HG02763 (cell line): ENCODE measurements at regions not wholly inside any gene's neighbourhood (a gene's known extent, or its start where the extent isn't known, plus 50 kb on each side); places are given as distances from the start of the nearest gene placed in this dataset.

ENCODE experiments used
- ATAC-seq: cut with Tn5 transposase; IDR thresholded peaks from one replicate; pipeline ENCODE4 v1.9.1; 2021; ENCODE audit warnings: mild to moderate bottlenecking, moderate library complexity; ENCODE audit not compliant: unreplicated experiment

- ATAC-seq: no peak
Measured at GRCh38 chr12:92539976-92540781, 162.6 kb upstream of the PLEKHG7 start.

DNA sequence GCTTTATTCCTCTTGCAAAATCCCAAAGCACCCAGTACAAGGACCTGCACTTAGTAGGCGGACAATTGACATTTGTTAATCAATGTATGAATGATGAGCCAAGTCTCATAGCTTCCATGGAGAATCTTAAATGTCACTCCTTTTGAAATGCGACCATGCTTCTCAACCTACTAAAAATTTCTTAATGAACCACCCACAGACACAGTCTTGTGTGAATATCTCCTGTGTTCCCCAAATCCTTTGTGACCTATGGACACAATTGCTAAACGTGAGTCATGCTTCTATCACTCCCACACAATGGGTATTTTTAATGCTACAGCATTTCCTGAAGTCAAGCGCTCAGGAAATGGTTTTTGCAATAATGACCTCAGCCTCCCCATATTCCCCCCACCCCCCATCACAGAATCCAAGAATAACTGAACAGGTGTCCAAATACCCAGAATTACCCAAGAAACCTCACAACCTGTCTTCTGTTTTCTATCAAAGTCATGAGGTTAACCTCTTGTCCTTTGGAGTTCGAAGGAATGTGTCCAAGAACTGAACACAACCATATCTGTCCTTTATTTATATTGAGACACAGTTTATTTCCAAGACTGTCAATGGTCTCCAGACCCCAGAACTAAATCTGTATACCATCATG is 163.6 kb upstream of the PLEKHG7 start:
- peak; percentile 48 for ATAC-seq

- ATAC-seq: no peak
Measured at GRCh38 chr12:92537290-92537960, 165.4 kb upstream of the PLEKHG7 start.

DNA sequence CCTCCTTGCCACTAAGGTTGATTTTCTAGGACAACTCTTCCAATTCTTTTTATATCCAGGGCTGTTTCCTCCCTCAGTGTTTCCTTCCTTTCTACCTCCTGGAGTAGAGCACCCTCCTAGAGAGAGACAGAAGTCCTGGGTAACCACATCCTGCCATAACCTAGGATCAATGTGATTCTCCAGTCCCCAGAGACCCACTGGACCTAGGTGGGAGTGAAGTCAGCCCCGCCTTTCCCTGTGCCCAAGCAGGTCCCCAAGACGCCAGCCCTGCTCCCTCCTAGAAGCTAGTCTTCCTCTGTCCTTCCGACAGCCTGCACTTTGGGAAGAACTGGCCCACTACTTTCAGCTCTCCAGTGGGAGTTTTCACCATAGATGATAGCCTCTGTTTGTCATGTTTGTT is 166.8 kb upstream of the PLEKHG7 start:
- no peak for ATAC-seq

DNA sequence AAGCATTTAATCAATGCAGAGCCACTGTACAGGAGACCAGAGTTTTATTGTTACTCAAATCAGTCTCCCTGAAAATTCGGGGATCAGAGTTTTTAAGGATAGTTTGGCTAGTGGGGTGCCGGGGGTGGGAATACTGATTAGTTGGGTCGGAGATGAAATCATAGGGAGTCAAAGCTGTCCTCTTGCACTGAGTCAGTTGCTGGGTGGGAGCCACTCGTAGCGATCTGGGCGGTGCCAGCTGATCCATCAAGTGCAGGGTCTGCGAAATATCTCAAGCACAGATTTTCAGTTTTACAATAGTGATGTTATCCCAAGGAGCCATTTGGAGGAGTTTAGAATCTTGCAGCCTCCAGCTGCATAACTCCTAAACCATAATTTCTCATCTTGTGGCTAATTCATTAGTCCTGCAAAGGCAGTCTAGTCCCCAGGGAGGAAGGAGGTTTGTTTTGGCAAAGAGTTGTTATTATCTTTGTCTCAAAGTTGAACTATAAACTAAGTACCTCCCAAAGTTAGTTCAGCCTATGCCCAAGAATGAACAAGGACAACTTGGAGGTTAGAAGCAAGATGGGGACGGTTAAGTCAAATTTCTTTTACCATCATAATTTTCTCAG is 169.4 kb upstream of the PLEKHG7 start:
- no peak for ATAC-seq

DNA sequence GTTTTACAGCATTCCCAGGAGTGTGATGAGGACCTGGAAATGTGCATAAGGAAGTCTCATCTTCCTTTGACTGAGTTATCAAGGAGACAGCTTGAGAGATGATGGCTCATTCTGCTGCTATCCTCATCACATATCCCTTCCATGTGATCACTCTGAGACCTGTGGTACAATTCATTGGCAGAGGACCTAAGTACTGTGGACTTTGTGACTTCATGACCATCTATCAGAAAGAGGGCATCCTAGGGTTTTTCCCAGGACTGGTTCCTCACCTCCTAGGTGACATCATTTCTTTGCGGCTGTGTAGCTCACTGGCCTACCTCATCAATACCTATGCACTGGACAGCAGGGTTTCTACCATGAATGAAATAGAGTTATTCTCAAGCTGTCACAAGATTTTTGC is 172.1 kb upstream of the PLEKHG7 start:
- no peak for ATAC-seq

DNA sequence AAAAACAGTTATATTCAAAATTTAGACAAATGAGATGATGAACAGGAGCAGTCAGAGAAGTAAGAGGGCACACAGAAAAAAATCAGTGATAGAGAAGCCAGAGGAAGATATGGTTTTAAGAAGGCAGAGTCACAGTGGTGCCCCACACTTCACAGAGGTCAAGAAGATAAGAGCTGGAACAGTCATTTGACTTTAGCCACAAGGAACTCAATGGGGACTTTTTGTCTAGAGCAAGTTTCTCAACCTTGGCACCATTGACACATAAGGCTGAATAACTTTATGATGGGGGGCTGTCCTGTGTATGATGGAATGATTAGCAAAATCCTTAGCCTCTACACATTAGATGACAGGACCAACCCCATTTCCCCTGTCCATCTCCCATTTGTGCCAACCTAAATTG is 172.8 kb upstream of the PLEKHG7 start:
- no peak for ATAC-seq

- no peak for ATAC-seq
Measured at GRCh38 chr12:92528586-92528985, 174.2 kb upstream of the PLEKHG7 start.

DNA sequence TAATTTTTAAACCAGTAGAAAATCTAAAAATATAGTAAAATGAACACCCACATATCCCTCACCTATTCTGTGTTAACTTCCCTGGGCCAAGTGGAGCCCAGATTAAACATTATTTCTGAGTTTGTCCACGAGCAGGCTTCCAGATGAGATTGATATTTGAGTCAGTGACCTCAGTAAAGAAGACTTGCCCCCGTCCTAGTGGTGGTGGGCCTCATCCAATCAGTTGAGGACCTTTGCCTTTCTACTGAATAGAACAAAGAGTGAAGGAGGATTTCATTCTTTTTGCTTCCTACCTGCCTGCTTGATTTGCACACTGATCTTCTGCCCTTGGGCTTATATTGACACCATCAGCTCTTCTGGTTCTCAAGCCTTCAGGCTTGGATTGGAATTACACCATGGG is 174.7 kb upstream of the PLEKHG7 start:
- ATAC-seq: no peak

DNA sequence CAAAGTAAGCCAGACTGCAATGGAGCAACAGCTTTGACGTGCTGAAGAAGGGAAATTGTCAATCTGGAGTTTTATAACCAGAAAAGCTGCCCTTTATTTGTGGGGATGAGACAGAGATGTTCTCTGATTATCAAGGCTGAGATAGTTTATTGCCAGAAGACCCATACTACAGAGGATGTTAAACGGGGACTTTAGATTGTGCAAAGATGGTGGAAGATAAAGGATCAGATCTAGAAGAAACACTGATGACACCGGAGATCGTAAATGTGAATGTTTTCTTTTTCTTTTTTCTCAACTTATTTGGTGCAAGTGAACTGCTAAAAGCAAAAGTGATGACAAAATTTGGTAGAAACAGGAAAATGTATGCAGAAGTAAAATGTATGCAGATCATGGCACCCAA is 178.3 kb upstream of the PLEKHG7 start:
- ATAC-seq: no peak

DNA sequence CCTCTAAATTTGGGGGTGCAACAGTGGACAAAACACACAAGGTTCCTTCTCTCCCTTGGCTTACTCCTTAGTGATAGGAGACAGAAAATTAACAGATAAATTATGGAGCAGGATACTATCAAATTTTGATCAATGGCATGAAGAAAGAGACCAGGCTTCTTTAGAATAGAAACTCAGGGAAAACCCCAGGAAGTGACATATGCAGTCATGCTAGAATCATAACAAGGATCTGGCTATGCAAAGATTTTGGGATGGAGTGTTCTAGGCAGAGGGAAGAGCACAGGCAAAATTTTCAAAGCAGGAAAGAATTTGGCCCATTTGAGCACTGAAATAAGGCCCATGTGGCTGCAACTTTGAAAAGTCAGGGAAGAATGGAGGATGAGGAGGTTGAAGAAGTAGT is 182.3 kb upstream of the PLEKHG7 start:
- ATAC-seq: no peak

GRCh38 chr12:92519284-92519683 is 183.5 kb upstream of the PLEKHG7 start:
- no peak for ATAC-seq

DNA sequence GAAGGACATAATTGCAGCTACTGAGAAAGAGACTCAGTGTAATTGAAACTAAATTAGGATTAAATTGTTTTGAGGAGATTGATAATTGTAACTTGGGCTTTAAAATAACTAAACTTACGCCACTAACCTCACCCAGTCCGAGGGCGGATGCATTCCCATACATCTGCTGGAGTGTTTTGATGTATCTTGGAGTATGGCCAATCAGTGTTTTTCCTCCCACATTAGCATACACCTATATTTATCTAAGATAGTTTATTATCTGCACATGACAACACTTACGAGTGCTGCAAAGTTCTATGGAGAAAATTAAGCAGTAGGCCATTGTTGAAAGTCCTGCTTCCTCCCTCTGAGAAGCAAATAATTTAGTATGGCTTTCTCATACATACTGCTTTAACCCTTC is 184.7 kb upstream of the PLEKHG7 start:
- no peak for ATAC-seq

- no peak for ATAC-seq
Measured at GRCh38 chr12:92516277-92516600, 186.6 kb upstream of the PLEKHG7 start.

DNA sequence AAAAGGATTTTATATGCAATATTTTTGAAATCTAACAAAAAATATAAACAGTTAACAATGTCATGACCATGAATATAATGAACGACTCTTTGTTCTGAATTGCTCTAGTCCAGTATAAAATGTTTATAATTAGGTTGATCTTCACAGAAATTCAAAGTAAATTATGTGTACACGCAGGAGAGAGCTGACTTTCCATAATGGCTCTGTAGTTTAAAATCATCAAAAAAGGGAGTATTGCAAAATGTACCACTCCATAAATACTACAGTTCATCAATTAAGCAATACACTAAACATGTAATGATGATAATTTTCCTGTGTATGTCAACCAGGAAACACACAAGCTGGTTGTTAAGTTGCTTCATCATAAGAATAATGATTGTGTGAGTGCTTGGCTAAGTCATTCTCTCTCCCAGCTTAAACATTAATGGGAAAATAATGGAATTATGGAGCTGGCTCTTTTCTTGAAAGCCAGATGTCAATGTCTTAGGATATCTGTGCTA is 189.5 kb upstream of the PLEKHG7 start:
- ATAC-seq: no peak

- ATAC-seq: no peak
Measured at GRCh38 chr12:92511786-92512185, 191.0 kb upstream of the PLEKHG7 start.

- no peak for ATAC-seq
Measured at GRCh38 chr12:92509156-92509738, 193.5 kb upstream of the PLEKHG7 start.

DNA sequence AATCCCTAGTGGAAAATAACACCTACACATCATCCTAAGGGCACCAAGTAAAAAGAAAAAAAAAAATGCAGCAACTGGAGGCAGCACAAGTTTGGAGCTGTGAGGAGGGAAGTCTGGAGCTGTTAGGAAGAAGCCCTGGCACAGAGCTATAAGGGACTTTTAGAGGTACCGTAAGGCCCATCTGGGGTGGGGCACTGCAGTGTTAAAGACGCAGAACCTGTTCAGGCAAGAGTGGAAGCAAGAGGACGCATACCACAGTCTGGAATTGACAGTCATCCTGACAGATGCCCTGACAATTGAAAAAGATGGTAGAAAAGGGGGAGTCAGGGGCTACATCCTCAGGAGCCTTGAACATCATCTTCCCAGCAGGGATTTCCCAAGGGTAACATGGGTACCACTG is 195.9 kb upstream of the PLEKHG7 start:
- no peak for ATAC-seq

DNA sequence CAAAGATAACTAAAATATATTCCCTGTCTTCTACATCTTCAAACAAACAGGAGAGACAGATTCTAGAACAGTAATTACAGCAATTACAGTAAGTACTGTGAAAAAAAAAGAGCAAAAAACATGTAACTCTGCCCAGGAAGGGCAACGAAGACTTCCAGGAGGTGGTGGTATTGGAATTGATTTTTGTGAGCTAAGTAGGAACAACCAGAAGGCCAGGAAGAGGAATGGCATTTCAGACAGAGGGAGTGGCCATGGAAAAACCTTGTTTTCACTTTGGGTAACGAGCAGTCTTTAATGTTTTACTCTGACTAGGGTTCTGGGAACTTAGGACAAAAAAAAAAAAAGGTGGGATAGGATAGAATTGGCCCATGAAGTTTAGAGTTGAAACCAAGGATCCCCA is 196.3 kb upstream of the PLEKHG7 start:
- ATAC-seq: no peak

GRCh38 chr12:92505254-92506231 is 197.2 kb upstream of the PLEKHG7 start:
- peak; percentile 27 for ATAC-seq
